GM19035 (cell line): ENCODE measurements at regions not wholly inside any gene's neighbourhood (a gene's known extent, or its start where the extent isn't known, plus 50 kb on each side); places are given as distances from the start of the nearest gene placed in this dataset.

Experiments
- ATAC-seq: cut with Tn5 transposase; IDR thresholded peaks from one replicate; pipeline ENCODE4 v1.9.1; 2021; ENCODE audit not compliant: unreplicated experiment

DNA sequence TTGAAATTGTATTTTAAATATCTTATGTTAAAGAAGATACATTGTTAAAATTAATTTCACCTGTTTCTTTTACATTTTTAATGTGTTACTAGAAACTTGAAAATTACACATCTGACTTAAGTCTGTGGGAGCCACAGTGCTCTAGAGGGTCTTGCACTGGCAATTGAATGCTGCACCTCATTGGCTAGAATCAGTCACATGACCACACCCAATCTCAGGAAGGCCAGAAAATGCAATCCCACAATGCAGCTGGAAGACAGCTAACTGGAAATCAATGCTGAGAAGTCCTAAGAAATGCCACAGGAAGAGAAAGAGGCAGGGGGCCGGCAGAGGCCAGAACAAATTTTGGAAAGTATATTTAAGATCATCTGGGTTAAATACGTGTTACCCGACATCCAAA is 189.2 kb upstream of the POU3F3 start:
- no peak for ATAC-seq

DNA sequence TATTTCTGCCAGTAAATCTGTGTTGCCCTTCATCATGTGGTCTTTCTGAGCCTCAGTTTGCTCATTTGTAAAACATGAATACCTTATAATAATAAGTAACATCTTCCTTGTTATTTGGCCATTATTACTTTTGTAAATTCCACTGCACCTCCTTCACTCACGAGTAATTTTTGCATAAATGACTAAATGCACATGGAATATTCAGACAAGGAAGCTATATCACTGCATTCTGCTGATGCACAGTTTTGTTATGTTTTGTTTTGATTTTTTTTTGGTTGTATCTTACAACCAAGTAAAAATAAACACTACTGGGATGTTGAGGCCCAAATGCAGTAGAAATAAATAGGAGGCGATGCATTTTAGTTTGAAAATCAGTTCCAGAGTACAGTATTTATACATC is 185.3 kb upstream of the POU3F3 start:
- no peak for ATAC-seq

GRCh38 chr2:104673225-104673624 is 180.7 kb upstream of the POU3F3 start:
- ATAC-seq: no peak

DNA sequence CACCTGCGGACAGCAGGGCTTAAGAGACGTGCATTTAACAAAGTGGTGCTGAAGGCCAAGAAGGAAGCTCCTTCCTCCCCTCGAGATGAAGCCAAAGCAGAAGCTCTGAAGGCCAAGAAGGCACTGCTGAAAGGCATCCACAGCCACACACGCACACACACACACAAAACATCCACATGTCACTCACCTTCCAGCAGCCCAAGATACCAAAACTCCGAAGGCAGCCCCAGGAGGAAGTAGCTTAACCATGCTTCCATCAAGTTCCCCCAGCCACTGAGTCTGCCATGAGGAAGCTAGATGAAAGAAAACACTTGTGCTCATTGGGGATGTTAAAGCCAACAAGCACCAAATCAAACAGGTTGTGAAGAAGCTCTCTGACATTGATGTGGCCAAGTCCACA is 175.7 kb upstream of the POU3F3 start:
- no peak for ATAC-seq

GRCh38 chr2:104685591-104685990 is 168.3 kb upstream of the POU3F3 start:
- ATAC-seq: no peak

DNA sequence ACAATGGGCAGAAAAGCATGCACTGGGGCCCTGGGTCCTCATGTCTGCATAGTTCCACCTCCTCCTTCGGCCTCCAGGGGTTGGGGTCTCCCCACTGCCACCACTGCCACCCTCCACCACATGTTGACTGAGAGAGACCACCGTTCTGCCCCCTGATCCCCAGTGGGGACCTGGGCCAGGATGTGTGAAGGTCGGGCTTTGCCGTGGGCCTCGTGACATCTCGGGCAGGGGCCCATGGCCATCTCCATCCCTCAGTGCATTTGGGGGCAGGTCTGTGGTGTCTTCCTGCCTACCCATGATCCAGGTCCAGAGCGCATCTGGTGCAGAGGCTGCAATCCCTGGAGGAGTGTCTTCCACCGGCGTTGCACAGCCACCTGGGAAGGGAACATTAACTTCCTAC is 166.8 kb upstream of the POU3F3 start:
- no peak for ATAC-seq

DNA sequence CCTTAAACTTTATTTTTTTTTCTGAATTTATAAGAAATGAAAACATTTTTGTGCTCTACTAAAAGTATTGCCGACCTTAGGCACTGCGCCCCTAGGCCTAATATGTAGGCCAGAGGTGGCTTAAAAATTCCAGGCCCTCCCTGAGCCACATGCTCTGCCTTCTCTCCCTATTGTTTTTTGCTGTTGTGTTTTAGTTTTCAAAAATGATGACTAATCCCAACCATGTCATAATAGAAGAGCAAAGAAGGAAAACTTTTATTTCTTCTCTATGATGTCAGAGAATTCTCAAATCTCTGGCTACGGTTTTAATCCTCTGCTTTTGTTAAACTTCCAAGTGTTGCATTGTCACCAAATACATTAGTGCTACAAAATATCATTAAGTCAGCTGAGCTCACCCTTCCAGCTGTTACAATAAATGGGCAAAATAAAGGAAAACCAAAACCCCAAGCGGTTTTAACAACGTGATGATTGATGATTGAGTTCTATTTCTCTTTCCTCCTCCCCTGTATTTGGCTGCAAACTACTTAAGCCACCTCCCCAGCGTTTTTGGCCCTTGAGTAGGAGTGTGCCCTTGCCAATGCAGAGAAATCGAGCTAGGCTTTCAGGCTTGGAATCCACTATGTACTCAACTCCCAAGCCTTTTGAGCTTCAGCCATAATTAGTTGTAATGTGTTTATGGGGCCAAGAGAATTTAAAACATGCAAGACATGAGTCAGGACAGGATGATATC is 163.5 kb upstream of the POU3F3 start:
- no peak for ATAC-seq

DNA sequence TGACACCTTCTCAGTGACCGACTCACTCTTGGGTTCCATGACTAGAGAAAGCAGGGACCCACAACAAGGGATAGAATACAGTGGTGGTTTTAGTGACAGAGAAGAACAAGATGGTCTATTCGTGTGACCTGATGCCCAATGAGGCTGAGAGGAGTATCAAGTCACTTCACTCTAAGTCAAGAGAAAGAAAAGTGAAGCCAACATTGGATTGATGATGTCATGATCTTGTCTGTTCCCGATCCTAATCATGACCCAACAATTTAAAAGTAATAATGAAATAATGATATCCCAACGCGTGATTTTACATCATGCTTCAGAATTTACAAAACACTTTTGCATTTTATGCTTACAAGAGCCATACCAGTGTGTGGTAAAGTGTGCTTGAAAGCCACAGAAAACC is 155.6 kb upstream of the POU3F3 start:
- no peak for ATAC-seq

DNA sequence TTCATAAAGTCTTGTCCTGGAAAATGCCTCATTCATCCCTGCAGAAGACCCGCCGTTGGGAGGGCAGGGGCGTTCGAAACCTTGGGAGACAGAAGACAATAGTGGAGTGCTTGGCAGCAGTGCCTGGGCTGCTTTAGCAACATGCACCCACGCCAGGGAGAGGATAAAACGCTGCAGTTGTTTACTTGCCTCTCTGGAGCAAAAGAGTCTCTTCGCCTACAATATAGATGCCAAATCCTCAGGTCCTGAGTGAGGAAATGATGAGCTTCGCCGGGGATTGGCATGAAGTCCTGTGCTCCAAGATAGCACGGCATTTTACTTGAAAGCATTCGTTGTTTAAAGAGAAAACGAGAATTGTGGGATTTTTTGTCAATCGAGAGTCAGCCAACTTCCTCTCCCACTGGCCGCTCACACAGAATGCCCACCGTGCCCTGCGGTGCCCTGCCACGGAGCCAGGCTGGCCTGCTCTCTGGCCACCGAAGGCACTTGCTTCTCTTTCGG is 152.5 kb upstream of the POU3F3 start:
- ATAC-seq: no peak

DNA sequence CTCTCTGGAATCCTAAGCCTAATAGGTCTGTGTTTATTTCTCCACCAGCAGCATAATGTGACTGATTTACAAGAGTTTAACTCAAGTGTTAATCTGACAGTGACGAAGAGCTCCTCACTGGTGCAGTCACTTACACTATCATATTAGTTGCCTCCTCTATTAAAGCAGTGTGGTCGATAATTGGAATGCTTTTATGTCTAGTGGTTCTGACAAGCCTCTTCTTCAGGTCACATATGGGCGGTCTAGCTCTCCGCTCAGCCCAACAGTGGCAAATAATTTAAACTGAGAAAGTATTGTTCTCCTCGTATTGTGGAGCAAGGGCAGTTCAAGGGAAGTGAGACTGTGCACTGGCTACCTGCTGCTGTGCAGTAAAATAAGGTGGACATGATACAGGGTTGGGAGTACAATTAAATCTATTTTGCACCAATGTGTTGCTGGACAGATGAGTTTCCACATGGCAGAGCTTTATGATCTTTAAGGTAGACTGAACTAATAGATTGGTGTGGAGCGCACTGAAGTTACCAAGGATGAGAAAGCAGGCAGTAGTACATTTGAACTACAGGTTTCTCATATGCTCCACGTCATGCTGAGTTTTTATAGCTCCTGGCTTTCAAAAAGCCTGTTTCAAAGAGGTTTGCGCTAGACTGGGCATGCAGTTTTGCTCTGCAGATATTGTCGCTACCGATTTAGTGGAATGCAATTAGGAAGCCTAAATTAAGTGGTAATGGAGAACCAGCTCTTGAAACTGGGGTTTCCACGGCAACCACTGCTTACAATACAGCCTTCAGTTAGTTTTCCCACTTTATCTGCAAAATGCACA is 151.7 kb upstream of the POU3F3 start:
- ATAC-seq: no peak

DNA sequence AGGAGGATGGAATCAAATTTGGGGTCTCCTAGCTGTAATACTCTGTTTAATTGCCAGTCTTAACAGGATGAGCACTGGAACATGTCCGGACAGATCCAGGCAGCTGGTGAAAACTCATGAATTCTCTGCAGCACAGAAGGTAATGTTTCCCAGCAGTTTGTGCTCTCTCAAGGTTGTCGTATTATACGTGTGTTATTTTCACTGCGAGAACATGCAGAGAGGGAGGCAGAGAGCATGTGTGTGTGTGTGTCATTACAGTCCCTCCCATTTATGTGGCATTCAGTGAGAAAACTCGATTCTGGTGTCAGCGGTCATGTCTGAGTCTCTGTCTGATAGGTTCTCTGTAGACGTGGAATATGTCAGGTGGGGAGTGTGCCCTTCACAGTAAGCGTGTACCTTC is 150.2 kb upstream of the POU3F3 start:
- ATAC-seq: no peak

- no peak for ATAC-seq
Measured at GRCh38 chr2:104704496-104705245, 149.2 kb upstream of the POU3F3 start.

DNA sequence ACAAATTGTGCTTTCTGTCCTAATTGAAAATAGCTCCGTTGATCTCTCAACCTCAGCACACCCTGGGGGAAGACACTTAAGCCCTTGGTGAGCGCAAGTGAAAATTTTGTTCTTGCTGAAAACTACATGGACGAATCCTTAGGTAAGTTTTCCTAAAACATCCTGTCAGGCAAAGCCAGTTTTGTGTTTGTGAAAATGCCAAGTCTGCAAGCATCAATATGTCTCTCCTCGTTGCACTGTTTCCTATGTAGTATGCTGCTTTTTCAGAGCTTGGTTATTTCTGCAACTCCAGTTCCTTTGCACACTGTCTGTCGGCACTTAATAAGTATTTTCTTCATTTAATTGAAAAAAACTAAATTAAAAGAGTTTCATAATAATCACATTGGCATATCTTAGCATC is 146.9 kb upstream of the POU3F3 start:
- ATAC-seq: no peak

DNA sequence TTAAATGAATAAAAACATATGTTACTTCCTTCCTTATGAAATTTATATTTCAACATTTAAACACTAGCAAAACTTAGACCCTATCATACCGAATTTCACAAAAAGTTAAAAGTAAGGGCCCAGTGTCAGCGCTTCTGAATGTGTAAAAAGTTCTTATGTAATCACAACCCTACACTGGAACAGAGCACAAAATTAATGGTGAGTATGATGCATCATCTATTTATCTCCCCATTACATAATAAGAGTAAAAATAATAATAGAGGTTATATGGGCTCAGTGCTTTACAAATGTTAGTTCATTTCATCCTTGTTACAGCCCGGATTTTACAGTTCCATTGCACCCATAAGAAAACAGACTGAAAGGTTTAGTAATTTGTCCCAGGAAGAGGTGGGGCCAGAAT is 144.9 kb upstream of the POU3F3 start:
- no peak for ATAC-seq

DNA sequence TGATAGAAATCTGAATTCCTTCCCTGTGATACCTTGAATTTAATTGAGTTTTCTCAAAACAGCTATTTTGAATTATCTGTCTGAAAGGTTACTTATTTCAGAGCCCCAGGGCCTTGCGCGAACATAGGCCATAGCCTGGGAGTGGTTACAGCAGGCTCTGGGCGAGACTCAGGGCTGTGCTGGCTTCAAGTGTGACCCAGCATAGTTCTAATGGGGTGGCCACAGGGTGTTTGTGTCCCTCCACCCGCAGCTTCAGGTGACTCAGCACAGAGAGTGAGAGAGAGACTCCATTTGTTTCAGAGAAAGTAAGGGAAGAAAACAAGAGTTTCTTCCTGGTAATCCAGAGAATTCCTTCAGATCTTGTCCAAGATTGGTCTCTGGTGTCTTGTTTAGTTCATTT is 137.9 kb upstream of the POU3F3 start:
- no peak for ATAC-seq

DNA sequence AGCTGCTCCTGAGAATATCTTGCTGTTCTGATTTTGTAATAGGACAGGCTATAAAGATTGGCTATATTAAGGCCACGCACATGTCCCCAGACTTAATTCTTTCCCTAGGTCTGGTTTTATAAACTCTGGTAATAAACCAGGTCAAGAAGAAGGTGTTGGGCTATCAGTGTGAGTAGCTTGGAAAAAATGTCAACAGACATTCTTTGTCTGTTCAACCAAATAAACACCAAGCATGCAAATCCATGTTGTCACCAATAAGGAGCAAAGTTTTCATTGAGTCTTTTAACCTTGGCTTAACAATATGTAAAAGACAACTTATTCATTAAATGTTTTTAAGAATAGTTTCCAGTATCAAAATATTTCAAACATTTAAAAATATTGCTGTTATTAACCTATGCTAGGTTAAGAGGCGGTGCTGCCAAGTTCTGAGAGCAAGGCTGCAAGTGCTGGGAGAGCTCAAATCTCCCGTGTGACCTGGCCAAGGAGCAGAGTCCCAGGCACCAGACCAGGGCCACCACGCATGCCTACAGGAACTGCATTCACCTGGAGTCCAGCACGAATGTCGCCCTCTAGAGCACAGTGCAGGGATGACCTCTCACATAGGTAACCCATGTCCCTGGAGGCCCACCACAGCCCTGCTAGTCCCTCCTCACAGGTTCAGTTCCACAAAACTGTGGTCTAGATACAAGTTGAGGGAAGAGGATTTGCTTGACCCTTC is 120.5 kb upstream of the POU3F3 start:
- peak; percentile 89 for ATAC-seq

GRCh38 chr2:104734937-104735586 is 118.9 kb upstream of the POU3F3 start:
- no peak for ATAC-seq

GRCh38 chr2:104736026-104736425 is 117.9 kb upstream of the POU3F3 start:
- no peak for ATAC-seq

- ATAC-seq: no peak
Measured at GRCh38 chr2:104741860-104742259, 112.1 kb upstream of the POU3F3 start.

DNA sequence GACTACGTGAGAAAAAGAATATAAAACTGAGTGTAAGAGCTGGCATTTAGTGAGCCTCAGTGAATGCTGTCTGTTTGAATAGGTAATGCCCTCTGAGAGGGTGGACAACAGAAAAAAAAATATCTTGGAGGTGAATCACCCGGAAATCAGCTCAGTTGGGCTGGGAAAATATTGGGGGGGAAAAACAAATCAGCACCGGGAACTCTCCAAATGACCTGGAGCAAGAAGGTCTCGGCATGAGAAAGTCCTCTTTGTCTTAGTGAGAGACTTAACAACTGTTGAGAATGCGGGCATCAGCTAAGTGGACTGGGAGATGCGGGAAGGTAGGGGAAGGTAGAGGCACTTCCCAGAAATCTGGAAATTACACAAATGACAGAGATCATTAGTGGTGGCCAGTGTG is 109.4 kb upstream of the POU3F3 start:
- ATAC-seq: no peak

GRCh38 chr2:104745846-104746245 is 108.1 kb upstream of the POU3F3 start:
- ATAC-seq: no peak
